ENCODE measurements at regions not wholly inside any gene's neighbourhood (a gene's known extent, or its start where the extent isn't known, plus 50 kb on each side); places are given as distances from the start of the nearest gene placed in this dataset.

DNA sequence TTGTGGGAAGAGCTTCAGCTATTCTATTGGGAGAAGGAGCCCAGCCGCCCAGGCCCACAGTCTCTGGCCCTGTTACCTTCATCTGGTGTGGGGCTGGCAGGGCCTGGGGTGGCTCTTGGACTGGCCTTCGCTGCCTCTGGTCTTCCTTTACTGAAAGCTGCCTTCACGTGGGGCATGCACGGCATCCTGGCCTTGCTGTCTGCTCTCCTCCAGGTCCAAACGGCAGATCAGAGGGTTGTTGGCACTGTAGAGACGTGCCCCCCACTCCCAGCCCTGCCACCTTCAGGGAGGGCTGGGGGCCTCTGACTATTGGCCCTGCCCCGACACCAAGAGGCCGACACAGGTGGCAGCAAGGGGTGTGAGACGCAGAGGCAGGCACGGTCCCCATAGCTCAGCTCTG lies 291.3 kb upstream of the IRX1 start:
- Mint-ChIP-seq H3K27me3 (ENCODE audit: insufficient read depth) (no peaks in the 10 kb centered on the region), H3K36me3 (ENCODE audit: low read depth) (no peaks in the 10 kb centered on the region; the same call in 1 of the 2 replicates), H3K4me1 (ENCODE audit: low read depth) (no peaks in the 10 kb centered on the region), H3K9me3 (peaks cover 39% of the 10 kb centered on the region), H3K27ac (no peak overlapping the region), H3K4me3 (no peak overlapping the region)
- no peak for DNase-seq
- TF ChIP-seq, protein P1, sequence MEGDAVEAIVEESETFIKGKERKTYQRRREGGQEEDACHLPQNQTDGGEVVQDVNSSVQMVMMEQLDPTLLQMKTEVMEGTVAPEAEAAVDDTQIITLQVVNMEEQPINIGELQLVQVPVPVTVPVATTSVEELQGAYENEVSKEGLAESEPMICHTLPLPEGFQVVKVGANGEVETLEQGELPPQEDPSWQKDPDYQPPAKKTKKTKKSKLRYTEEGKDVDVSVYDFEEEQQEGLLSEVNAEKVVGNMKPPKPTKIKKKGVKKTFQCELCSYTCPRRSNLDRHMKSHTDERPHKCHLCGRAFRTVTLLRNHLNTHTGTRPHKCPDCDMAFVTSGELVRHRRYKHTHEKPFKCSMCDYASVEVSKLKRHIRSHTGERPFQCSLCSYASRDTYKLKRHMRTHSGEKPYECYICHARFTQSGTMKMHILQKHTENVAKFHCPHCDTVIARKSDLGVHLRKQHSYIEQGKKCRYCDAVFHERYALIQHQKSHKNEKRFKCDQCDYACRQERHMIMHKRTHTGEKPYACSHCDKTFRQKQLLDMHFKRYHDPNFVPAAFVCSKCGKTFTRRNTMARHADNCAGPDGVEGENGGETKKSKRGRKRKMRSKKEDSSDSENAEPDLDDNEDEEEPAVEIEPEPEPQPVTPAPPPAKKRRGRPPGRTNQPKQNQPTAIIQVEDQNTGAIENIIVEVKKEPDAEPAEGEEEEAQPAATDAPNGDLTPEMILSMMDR (IDR thresholded peaks at IDR 0.05) = no peak

DNA sequence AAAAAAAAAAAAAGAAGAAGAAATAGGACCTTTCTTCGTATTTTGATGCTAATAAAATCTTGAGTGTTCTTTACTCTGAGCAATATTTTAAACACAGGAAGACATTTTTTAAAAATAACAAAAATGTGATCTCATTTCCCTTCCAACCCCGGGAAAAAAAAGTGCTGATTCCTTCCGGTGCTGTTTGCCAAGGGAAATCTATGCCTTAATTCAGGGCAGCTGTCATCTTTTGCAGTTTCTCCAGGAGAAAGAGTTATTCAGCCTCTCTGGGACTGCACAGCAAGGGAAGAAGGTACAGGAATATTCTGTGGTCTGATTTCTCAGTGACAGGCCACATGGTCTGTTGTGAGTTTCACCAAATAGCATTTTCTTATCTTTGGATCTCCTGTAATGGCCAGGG lies 291.9 kb upstream of the IRX1 start:
- Mint-ChIP-seq H3K4me1 (ENCODE audit: low read depth) (no peaks in the 10 kb centered on the region), H3K9me3 (peaks cover 33% of the 10 kb centered on the region), H3K36me3 (ENCODE audit: low read depth) (no peaks in the 10 kb centered on the region; the same call in 1 of the 2 replicates), H3K27ac (no peak overlapping the region), H3K27me3 (ENCODE audit: insufficient read depth) (no peaks in the 10 kb centered on the region), H3K4me3 (no peak overlapping the region)
- TF ChIP-seq, protein P1 (IDR thresholded peaks at IDR 0.05) = no peak
- no peak for DNase-seq

DNA sequence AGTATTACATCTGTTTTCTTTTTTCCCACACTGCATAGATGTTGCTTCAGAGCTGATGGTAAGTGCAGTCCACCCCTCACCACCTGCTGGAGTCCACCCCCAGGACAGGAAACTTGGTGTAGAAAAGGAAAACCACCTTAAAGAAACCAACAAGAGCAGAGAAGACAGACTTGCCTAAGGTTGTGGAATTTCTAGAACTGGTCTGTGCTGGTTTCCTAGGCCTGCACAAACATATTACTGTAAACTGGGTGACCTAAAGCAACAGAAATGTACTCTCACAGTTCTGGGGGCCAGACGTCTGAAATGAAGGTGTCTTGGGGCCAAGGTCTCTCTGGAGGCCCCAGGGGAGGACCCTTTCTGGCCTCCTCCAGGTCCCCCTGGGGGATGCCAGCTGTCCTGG lies 293.4 kb upstream of the IRX1 start:
- Mint-ChIP-seq H3K27me3 (ENCODE audit: insufficient read depth) (no peaks in the 10 kb centered on the region), H3K4me1 (ENCODE audit: low read depth) (no peaks in the 10 kb centered on the region), H3K27ac (no peak overlapping the region)

DNA sequence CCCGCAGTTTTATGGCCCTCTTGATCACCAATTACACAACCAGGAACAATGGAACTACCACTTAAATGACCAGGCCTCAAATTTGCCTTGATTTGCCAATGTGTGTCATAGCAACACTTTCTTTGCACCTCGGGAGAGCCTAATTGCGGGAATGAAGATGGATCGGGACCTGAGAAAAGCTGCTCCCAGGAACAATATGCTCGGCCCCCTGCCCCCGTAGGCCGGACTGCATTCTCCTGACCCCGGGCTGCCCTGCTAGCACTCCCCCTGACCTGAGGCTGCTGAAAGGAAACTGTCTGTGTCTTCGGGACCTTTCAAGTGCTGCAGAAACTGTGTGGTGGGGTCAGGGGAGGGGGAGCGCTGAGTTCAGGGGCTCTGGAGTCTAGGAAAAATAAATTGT lies 294.3 kb upstream of the IRX1 start:
- no peak overlapping the region for H3K4me3 Mint-ChIP-seq

More for the DNA sequence above, 293.4 kb upstream of the IRX1 start:
- no peak for DNase-seq
- Mint-ChIP-seq H3K9me3 (peaks cover 27% of the 10 kb centered on the region), H3K4me3 (no peak overlapping the region), H3K36me3 (ENCODE audit: low read depth) (no peaks in the 10 kb centered on the region)
- TF ChIP-seq, protein P1 (IDR thresholded peaks at IDR 0.05) = no peak

DNA sequence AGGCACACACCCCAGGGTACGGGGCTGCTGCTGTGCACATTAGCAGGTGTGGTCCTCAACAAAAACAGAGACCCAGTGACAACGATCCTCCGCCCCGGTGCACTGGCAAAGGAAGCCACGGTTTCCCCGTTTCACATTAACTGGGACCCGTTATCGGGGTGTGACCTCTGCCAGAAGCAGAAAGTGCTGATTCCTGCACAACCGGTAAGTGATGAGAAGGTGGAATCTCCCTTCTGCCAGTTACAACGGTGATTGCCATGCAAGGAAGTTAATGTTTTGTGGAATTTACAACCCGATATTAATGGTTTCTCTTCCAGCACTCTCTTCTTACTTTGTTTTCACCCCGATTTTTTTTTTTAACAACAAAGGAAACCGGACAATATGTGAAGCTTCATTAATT lies 294.9 kb upstream of the IRX1 start:
- Mint-ChIP-seq H3K27ac (no peak overlapping the region), H3K36me3 (ENCODE audit: low read depth) (no peaks in the 10 kb centered on the region), H3K4me3 (no peak overlapping the region), H3K9me3 (peaks cover 31% of the 10 kb centered on the region), H3K27me3 (ENCODE audit: insufficient read depth) (no peaks in the 10 kb centered on the region), H3K4me1 (ENCODE audit: low read depth) (no peaks in the 10 kb centered on the region)
- no peak for DNase-seq
- TF ChIP-seq, protein P1 (IDR thresholded peaks at IDR 0.05) = no peak

More for the DNA sequence above, 294.3 kb upstream of the IRX1 start:
- H3K36me3 Mint-ChIP-seq (ENCODE audit: low read depth) = no peaks in the 10 kb centered on the region
- peaks cover 26% of the 10 kb centered on the region for H3K9me3 Mint-ChIP-seq
- TF ChIP-seq, protein P1 (IDR thresholded peaks at IDR 0.05) = no peak
- no peaks in the 10 kb centered on the region for H3K27me3 Mint-ChIP-seq (ENCODE audit: insufficient read depth)
- H3K27ac Mint-ChIP-seq = no peak overlapping the region
- H3K4me1 Mint-ChIP-seq (ENCODE audit: low read depth) = no peaks in the 10 kb centered on the region
- no peak for DNase-seq

DNA sequence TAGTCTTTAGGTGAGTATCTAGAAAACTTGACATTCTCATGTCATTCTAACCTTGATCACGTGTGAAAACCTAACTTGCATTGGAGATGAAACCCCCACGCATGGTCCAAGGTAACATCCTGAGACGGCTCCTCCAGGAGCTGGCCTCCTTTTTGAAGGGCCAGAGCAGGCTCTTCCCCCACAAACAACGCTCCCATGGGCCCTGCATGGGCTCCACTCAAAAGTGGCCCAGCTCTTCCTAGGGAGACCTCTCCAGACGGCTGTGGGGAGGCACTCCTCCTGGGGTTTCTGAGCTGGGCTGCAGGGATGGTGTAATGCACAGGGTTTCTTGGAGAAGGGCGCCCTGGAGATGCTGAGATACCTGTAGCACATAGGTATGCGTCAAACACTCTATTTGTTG lies 296.2 kb upstream of the IRX1 start:
- Mint-ChIP-seq H3K27me3 (ENCODE audit: insufficient read depth) (no peaks in the 10 kb centered on the region), H3K27ac (no peak overlapping the region), H3K36me3 (ENCODE audit: low read depth) (no peaks in the 10 kb centered on the region), H3K9me3 (peaks cover 33% of the 10 kb centered on the region), H3K4me3 (no peak overlapping the region), H3K4me1 (ENCODE audit: low read depth) (no peaks in the 10 kb centered on the region)
- TF ChIP-seq, protein P1 (IDR thresholded peaks at IDR 0.05) = no peak
- DNase-seq = no peak

All from HFFc6 (cell line).